ENCODE measurements at regions not wholly inside any gene's neighbourhood (a gene's known extent, or its start where the extent isn't known, plus 50 kb on each side); places are given as distances from the start of the nearest gene placed in this dataset.

DNA sequence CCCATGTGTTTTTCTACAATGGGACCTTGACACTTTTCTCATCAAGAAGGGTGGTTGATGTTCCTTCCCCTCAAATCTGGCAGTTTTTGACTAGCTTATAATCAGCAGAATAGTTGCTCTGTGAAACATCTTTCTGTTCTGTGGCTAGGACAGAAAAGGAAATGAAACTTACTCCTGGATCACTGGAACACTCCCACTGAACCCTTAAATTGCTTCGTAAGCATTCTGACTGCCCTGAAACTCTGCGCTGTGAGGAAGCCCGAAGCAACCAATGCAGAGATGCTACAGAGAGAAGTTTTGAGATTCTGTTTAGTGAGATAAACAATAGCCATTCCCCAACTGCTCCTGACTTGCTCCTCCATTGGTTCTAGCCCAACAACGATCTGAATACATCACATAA is 602.2 kb downstream of the CENPC start:
- no peak for TF ChIP-seq CTCF (IDR thresholded peaks at IDR 0.05)
- no peak for TF ChIP-seq POLR2AphosphoS5 (IDR thresholded peaks at IDR 0.05)
- TF ChIP-seq EP300 (IDR thresholded peaks at IDR 0.05): no peak

Measured in esophagus muscularis mucosa (tissue), 4 donors.